ENCODE measurements at regions not wholly inside any gene's neighbourhood (a gene's known extent, or its start where the extent isn't known, plus 50 kb on each side); places are given as distances from the start of the nearest gene placed in this dataset.

DNA sequence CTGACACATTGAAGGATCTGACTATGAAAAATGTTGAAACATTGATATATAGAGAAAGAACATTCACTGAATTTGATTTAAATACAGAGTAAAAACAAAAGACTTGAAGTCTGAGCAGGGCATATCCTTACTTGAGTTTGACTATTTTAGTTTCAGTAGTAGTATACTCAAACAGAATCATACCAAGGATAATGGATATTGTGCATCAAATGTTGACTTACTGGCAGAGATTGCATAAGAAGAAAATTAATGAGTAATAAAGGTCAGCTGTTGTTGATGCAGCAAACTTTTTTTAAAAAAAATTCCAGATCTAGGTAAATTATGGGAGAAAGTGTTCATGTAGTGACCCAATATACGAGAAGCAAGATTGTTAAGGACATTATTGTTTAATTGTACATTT lies 94.5 kb upstream of the APOOL start:
- H2BK120ac ChIP-seq (replicated peaks; ENCODE audit: low read depth, low read length) = no peak overlapping the region
- no peaks in the 10 kb centered on the region for H3K27me3 ChIP-seq (replicated peaks in 1 of 4; ENCODE audit: control insufficient read depth in 3 of 4, extremely low read depth in 1 of 4, insufficient read depth in 3 of 4, low read length in 3 of 4)
- H2BK5ac ChIP-seq (ENCODE audit: low read depth, low read length) = no peak overlapping the region
- H3K4me2 ChIP-seq (ENCODE audit: insufficient read depth in 1 of 2, low read depth in 2 of 2, low read length in 2 of 2) = no peak overlapping the region
- ChIA-PET POLR2A (ENCODE audit: partially characterized antibody) (no interaction called here), CTCF (ENCODE audit: partially characterized antibody) (no interaction called here)
- no peak overlapping the region for H4K91ac ChIP-seq (replicated peaks; ENCODE audit: insufficient read length, low read length)
- H3K9me3 ChIP-seq (ENCODE audit: insufficient read depth in 2 of 2, low read depth in 1 of 2, low read length in 1 of 2) = no peaks in the 10 kb centered on the region
- no peak overlapping the region for H3K9ac ChIP-seq (replicated peaks in 1 of 4; ENCODE audit: extremely low read depth in 1 of 4, low read depth in 3 of 4, low read length in 3 of 4)
- no peaks in the 10 kb centered on the region for H3K4me1 ChIP-seq (replicated peaks in 1 of 4; ENCODE audit: control insufficient read depth in 3 of 4, insufficient read depth in 4 of 4, low read length in 3 of 4)
- H2BK12ac ChIP-seq (ENCODE audit: low read depth, low read length) = no peak overlapping the region
- no peaks in the 10 kb centered on the region for H4K20me1 ChIP-seq (replicated peaks in 1 of 2; ENCODE audit: control insufficient read depth in 1 of 2, insufficient read depth in 2 of 2, low read length in 2 of 2)
- WGBS, 2 experiments (ENCODE audit: extremely low coverage in 1 of 2, insufficient coverage in 1 of 2, insufficient read length in 1 of 2, insufficient replicate concordance in 2 of 2, low coverage in 1 of 2, low lambda C conversion rate in 2 of 2, missing lambda C conversion rate in 1 of 2) = 100% methylated on average over 1 of the region's 1 CpG; no CpG with 5 or more reads in 1 of the 2 experiments
- TF ChIP-seq, protein P1, sequence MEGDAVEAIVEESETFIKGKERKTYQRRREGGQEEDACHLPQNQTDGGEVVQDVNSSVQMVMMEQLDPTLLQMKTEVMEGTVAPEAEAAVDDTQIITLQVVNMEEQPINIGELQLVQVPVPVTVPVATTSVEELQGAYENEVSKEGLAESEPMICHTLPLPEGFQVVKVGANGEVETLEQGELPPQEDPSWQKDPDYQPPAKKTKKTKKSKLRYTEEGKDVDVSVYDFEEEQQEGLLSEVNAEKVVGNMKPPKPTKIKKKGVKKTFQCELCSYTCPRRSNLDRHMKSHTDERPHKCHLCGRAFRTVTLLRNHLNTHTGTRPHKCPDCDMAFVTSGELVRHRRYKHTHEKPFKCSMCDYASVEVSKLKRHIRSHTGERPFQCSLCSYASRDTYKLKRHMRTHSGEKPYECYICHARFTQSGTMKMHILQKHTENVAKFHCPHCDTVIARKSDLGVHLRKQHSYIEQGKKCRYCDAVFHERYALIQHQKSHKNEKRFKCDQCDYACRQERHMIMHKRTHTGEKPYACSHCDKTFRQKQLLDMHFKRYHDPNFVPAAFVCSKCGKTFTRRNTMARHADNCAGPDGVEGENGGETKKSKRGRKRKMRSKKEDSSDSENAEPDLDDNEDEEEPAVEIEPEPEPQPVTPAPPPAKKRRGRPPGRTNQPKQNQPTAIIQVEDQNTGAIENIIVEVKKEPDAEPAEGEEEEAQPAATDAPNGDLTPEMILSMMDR (IDR thresholded peaks at IDR 0.05; ENCODE audit: control extremely low read depth in 1 of 3, insufficient read depth in 1 of 3, low read depth in 1 of 3, low read length in 3 of 3) = no peak
- TF ChIP-seq, protein P2, sequence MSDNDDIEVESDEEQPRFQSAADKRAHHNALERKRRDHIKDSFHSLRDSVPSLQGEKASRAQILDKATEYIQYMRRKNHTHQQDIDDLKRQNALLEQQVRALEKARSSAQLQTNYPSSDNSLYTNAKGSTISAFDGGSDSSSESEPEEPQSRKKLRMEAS (IDR thresholded peaks at IDR 0.05) = no peak
- no peak for TF ChIP-seq CHD2 (IDR thresholded peaks at IDR 0.05; ENCODE audit: low read length)
- TF ChIP-seq GABPA (IDR thresholded peaks at IDR 0.05; ENCODE audit: borderline replicate concordance, insufficient read depth, low read length) = no peak
- no peak for TF ChIP-seq ASH2L (IDR thresholded peaks at IDR 0.05; ENCODE audit: low read length)
- TF ChIP-seq SUZ12 (IDR thresholded peaks at IDR 0.05; ENCODE audit: low read length) = no peak
- TF ChIP-seq ZNF274 (IDR thresholded peaks at IDR 0.05; ENCODE audit: borderline replicate concordance, extremely low read depth, low read length) = no peak
- TF ChIP-seq SP1 (IDR thresholded peaks at IDR 0.05; ENCODE audit: low read depth, low read length) = no peak
- TF ChIP-seq, protein P3, sequence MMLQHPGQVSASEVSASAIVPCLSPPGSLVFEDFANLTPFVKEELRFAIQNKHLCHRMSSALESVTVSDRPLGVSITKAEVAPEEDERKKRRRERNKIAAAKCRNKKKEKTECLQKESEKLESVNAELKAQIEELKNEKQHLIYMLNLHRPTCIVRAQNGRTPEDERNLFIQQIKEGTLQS (IDR thresholded peaks at IDR 0.05; ENCODE audit: insufficient read depth, low read depth, low read length) = no peak
- H3K56ac ChIP-seq (replicated peaks; ENCODE audit: insufficient read length, low read depth, low read length) = no peak overlapping the region
- H3K4ac ChIP-seq (replicated peaks; ENCODE audit: insufficient read length, low read depth, low read length) = no peak overlapping the region
- H3K23ac ChIP-seq (ENCODE audit: insufficient read length) = no peak overlapping the region
- no peaks in the 10 kb centered on the region for H3K79me2 ChIP-seq (ENCODE audit: control insufficient read depth in 1 of 2, insufficient read depth in 2 of 2, low read length in 2 of 2)
- no peaks in the 10 kb centered on the region for H3K79me1 ChIP-seq (ENCODE audit: low read depth, low read length)
- FAIRE-seq = no peak
- DNase-seq (ENCODE audit: low read depth in 1 of 2, low spot score in 2 of 2) = no peak
- no peaks in the 10 kb centered on the region for H3K23me2 ChIP-seq (ENCODE audit: low read depth, low read length)
- H3K14ac ChIP-seq (ENCODE audit: insufficient read length) = no peak overlapping the region
- no peaks in the 10 kb centered on the region for H3K36me3 ChIP-seq (ENCODE audit: control insufficient read depth in 2 of 4, insufficient read depth in 4 of 4, low read length in 3 of 4)
- no peak overlapping the region for H3K18ac ChIP-seq (ENCODE audit: extremely low read depth, low read length)
- no peak overlapping the region for H3K27ac ChIP-seq (ENCODE audit: low read depth, low read length)
- H2AK5ac ChIP-seq (ENCODE audit: low read depth, low read length) = no peak overlapping the region
- no peak overlapping the region for H4K8ac ChIP-seq (ENCODE audit: extremely low read depth, insufficient read depth, low read length)
- no peak overlapping the region for H2BK15ac ChIP-seq (ENCODE audit: low read length)
- H2AFZ ChIP-seq (ENCODE audit: low read length) = no peak overlapping the region
- no peak overlapping the region for H3K4me3 ChIP-seq (ENCODE audit: extremely low read depth in 1 of 4, insufficient read depth in 2 of 4, low read depth in 3 of 4, low read length in 4 of 4)
- no peak overlapping the region for H4K5ac ChIP-seq (ENCODE audit: insufficient read length, low read depth, low read length)
- no peak overlapping the region for H2BK20ac ChIP-seq (ENCODE audit: low read length)

Measured in H1 (cell line).